ENCODE measurements at regions not wholly inside any gene's neighbourhood (a gene's known extent, or its start where the extent isn't known, plus 50 kb on each side); places are given as distances from the start of the nearest gene placed in this dataset.

DNA sequence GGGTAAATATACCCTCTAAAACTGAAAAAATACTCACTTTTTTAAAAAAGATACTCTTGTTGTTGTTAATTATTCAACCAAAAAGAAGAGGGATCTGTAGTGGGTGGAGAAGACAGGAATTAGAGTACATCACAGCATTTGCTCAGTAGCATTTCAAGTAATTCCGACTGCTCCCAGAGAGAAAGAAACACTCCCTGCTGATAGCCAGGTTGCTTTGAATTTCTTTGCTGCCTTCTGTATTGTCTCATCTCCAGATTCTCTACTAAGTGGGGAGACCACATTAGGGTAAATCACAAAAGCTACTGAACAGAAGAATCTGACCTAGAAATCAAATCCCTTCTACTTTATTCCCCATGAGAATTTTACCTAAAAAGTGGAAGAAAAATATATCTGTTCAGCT is 661.1 kb downstream of the BRINP3 start:
- no peak for DNase-seq

DNA sequence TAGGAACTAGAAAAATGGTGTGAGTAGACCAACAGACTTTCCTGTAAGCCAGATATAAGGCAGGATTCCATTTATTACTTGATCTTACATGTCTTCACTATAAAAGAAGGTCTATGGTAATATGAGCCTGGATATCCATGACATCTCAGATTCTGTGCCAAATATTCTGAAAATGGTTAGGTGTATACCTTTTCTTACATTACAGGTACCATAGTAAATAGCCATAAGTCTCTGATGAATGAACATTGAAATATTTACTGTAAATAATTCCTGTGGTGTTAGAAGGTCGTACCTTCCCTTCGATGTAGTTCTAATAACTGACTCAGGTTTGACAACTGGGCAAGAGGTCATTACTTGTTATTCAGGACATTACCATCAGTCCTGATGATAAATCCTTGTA is 657.9 kb downstream of the BRINP3 start:
- no peak for DNase-seq

DNA sequence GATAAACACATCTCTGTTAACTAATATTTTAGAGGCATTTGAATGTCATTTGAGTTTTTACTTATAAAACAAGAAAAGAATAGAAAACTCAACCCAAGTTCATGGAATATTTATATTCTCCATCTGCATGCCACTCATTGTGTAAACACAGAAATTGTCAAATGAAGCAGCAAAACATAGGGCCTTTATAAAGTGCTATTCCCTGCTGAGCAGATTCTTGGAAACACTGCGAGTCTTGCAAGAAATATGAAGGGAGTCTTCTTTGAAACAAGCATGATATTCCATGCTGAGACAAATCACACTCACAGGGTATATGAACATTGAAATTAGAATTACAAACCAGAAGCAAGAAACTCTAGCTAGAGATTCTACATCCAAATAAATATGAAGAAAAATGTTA is 655.8 kb downstream of the BRINP3 start:
- DNase-seq = no peak

DNA sequence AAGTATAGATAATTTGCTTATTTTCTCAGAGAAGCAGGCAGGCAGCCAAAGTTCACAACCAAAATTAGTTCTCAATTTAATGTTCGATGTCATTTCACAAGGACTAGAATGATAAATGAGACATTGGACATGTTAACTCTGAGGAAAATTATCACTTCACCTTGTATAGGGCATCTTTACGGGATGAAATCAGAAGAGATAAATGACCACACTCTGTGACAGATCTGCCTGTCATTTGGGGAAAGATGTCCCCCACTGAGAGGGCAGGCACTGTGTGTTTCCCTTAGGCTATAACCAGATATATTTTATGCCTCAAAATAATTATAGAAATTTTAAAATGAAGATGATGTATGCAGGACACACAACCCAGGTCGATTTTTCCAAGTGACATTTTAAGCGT is 642.9 kb downstream of the BRINP3 start:
- DNase-seq = peak; percentile 41

DNA sequence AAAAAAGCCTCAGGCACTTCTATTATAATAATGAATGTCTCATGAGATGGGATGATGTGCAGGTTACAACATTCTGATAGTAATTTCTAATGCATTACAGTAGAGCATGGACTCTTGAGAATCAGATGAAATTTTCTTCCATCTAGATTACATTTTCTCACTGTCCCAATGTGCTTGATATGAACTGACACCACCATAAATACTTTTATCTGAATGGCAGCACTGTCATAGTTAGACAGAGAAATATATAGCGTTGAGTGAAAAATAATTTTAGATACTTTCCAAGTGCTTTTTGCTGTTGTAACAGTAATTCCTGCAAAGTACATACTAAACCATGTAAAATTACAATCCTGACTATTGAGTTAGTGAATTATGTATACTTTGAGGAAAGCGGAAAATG is 630.1 kb downstream of the BRINP3 start:
- no peak for DNase-seq

DNA sequence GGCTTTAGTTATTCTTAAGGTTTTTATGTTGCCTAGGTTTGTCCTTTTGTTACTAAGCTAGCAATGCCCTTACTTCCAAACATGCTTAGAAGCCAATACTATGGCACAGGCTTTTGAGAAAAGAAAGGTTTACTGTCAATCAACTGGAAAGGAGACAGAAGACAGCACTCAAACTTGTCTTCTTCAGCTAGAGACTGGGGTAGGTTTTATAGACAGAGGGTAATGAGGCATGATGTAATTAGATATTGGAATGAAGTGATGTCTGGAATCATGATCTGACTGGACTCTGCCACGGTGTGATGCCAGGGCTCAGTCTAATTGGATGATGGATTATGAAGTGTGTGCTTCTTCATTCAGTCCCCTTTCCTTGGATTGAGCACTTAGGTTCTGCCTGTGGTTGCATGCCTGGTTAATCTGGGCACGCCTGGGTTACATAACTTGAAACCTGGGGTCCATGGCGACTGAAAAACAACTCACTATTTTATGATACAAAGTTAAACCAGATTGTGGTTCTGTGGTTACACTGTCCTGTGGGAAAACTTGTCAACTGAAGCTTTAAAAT is 625.8 kb downstream of the BRINP3 start:
- DNase-seq = no peak

DNA sequence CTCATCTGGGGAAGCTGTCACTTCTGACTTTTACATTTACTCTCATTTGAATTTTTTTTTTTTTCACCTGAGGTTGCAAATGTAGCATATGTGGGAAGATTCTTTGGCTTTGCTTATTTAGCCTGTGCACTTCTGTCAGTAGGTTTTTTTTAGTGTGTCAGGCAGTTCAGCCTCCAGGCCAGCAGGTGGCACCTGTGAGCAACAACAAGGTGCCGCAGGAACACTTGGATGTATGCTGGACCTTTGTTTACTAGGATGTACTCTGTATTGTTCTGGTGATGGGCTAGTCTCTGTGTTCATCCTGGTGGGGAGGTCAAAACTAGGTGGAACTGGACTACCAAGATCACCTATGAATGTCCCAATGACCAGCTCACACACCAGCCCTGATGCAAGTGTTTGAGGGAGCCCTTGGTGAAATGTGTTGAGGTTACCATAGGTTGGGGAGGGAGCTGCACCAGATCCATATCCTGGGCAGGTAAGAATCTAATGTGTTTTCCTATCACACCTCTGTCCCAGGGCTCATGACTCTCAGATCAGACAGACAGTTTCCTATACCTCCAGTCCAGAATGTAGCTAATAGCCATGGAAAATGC is 618.2 kb downstream of the BRINP3 start:
- DNase-seq = no peak

DNA sequence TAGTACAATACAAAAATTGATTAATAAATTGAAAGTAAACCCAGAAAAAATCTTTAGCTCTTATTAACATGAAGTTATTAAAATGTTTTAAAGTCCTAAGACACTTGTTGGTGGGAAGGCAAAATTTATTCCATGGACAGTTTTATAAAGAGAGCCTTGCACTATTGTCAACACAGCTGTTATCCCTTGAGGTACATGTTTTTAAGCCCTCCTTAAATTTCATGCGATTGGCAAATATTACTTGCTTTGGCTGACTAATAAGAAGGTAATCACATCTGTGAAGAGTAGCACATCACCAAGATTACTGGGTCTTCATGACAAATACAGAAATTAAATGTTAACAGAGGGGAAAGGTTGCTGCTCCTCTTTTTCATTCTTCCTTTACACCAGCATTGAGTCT is 611.1 kb downstream of the BRINP3 start:
- no peak for DNase-seq

DNA sequence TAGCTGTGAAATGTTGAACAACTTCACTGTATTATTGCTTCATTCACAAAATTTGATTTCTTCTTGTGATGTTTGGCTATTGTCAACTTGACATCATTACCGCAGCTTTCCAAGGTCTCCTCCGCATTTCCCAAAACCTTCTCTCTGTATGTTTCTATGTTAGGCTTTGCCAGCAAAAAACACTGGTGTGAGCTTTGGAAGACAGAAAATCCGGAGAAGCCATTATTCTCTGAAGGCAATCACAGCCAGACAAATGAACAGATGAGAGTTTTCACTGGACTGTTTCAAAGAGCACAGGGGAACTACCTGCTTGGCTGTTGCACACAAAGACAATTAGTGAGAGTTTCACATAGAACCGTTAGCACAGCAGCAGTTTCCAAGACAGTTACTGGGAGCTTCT is 609.6 kb downstream of the BRINP3 start:
- no peak for DNase-seq

DNA sequence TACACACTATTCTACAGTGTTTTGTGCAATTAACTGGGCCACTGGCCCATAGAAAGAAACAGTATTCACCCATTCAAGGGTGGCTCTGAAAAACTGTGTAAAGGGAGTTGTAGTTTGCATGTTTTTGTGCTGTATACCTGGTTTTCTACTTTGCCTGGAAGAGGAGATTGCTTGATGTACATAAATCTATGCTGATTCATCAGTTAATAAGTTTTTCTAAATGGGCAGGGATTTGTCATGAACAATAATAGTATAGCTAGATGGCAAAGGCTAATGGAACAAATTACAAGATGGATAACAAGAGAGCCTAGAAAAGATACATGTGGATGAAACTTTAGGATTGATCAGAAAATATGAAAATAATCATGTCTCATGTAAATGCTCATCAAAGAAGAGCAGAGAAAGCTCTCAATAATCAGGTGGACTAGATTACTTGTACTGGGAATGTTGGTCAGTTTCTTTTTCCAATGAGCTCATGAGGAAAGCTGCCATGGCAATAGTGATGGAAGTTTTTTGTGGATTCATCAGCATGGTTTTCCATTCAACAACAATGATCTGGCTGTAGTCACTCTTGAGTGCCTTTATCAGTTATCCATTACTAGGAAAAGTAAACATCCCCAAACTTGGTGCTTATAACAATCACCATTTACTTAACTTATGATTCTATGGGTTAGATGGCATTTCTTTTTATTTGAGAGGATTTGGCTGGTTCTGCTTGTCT is 602.8 kb downstream of the BRINP3 start:
- no peak for DNase-seq

DNA sequence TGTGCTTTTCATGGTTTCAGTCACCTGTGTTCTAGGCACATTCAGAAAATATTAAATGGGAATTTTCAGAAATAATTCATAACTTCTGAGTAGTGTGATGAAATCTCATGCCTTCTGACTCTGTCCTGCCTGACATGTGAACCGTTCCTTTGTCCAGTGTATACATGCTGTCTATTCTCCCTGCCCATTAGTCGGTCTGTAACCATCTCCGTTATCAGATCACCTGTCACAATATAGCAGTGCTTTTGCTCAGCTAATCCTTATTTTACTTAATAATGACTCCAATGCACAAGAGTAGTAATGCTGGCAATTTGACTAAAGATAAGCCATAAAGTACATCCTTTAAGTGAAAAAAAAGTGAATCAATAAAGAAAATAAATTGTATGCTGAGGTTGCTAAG is 597.5 kb downstream of the BRINP3 start:
- DNase-seq = no peak

DNA sequence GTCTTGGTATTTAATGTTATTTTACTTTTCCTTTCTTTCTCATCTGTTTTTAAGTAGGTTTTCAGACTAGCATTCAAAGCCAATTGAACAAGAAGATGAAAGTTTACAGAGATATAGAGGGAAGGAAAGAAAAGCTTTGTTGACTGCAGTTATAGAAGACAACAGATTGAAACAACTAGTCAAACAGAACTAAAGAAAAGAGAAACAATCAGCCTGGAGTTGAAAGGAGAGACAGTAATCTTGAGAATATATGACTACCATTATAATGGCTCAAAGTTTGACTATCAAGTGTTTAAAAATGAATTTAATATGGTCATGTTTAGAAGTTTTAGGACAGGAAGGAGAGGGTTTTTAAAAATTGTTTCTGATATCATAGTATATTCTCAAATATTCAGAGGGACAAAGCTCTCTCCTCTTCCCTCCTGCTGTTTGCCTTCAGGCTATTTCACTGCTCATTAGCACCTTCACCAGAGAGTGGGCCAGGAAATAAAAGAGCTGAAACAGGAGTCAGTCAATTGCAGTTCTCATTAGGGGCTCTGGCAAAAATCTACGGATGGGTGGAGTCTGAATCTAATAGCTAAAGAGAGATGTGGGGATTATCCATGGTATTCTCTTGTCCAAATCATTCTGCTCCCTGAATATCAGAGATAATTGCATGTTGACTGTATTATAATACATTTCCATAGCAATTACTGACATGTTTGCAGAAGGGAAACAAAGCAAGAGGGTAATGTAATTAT is 577.8 kb downstream of the BRINP3 start:
- peak; percentile 45 for DNase-seq

DNA sequence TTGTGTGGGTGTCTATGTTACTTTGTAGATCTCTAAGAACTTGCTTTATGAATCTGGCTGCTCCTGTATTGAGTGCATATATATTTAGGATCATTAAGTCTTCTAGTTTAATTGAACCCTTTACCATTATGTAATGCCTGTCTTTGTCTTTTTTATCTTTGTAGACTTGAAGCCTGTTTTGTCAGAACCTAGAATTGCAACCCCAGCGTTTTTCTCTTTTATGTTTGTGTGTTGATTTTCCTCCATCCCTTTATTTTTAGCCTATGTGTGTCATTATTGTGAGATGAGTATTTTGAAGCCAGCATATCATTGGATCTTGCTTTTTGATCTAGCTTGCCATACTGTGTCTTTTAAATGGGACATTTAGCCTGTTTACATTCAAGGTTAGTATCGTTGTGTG is 573.2 kb downstream of the BRINP3 start:
- DNase-seq = no peak

DNA sequence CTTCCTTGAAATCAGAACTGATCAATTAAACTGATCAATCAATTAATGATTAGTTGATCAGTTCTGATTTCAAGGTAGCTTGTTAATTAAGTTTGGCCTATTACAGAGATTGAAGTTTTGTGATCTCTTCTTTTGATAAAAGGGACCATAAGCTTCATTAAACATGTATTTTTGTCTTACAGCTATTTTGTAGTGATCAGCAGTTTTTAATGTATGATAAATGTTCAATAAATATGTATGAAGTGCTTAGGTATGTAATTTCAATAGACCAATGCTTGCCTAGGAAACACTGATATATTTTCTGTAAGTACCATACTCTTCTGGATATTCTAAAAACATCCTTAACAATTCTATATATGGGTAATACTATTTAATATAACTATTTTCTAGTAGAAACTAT is 569.6 kb downstream of the BRINP3 start:
- no peak for DNase-seq

DNA sequence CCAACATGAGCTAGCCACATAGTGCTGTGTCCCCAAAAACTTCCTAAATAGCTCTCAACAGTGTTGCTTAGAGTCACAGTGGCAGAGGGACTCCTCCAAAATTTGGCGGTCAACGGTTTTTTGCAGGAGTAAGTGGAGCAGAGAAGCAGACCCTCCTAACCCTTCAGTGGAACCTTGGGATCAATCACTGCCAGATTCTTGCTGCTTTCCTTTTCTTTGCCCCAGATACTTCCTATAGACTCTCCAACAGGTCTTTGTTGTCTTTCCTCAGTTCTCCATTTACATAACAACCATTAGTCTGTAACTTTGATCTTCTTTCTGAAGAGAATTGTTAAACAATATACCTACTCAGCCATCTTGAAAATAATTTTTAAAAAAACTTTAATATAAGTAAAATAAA is 556.1 kb downstream of the BRINP3 start:
- DNase-seq = no peak

DNA sequence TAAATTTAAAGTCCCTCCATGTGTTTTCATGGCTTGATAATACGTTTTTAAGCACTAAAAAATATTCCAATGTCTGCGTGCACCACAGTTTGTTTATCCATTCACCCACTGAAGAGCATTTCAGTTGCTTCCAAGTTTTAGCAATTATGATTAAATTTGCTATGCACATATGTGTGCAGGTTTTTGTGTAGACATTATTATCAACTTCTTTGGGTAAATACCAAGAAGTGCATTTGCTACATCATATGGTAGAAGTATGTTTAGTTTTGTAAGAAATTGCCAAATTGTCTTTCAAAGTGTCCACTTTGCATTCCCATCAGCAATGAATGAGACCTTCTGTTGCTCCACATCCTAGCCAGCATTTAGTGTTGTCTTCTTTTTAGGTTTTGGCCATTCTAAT is 550.0 kb downstream of the BRINP3 start:
- no peak for DNase-seq

DNA sequence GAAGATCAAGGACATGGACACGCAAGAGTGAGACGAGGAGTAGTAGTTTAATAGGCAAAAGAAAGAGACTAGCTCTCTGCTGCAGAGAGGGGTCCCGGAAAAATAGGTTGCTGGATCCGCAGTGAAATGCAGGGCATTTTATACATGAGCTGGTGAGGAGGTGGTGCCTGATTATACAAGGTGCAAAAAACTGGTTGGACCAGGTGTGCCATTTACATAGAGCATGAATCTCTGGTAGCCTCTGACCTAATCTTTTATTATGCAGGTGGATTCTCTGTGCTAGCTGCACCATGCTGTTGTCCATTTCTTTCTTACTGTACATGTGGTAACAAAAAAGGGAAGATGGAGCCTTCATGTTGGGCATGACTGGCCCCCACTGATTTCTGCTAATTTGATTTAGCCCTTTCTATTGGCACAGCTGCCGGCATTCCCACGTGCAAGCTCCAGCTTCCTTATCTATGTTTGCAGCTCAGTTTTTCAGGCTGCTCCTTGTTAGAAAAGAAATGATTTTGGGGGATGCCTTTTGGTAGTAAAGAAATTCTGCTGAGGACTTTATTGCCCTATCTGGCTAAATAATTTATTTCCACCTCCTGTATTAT is 548.1 kb downstream of the BRINP3 start:
- no peak for DNase-seq

DNA sequence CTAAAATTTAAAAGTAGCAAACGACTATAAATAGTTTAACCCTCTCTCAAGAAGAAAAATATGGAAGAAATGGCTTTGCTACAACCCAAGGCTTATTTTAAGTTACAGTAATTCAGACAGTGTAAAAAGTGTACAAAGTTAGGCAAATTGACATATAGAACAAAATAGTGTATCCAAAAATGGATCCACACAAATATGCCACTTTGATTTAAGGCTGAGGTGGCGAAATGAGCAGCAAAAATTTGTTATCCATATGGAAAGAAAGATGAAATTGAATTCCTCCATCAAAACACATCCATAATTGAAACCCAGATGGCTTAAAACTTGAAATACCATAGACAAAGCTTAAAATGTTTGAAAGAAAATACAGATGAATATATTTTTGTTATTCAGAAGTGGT is 540.8 kb downstream of the BRINP3 start:
- no peak for DNase-seq

DNA sequence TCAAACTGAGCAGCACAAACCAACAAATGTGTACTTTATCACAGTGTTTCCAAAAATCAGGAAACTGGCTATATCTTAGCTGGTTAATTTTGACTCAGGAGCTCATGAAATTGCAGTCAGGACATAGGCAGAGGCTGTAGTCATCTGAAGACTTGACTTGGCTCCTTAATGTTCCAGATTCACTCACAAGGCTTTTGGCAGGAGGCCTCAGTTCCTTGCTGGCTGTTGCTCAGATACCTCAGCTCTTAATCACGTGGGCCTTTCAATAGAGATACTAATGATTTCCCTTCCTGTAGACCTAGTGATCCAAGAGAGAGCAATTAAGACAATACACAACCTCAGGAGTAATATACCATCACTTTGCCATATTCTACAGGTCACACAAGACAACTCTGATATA is 537.7 kb downstream of the BRINP3 start:
- no peak for DNase-seq

DNA sequence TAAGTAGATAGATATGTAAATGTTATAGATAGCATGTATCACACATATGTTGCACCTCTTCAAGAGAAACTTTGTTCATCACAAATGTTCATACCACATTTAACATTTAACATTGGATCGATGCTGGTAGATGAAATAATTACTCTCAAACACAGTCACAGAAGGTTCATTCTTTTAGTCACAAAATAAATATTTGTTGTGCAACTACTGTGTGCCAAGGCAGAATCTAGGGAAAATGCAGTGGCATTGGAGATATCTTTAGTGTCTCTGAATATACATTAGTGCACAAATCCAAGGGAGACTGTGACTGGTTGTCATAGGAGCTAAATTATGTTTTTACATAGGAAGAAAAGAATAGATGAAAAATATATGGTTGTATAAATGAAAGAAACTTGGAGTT is 535.7 kb downstream of the BRINP3 start:
- no peak for DNase-seq

DNA sequence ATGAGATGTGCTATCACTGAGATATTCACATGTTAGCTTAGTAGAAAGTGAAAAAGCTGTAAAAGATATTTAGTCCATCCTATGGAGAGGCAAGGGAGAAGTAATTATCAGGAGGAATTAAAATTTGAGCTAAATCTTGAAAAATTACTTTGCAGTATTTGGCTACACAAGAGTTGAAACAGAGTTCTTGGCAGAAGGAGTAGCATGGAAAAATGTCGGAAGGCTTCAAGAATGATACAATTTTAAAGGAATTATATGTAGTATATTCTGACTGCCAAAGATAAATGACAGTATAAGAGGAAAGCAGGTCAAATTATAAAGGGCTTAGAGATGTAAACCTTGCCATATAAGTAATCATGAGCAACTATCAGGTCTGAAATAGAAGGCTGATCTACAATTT is 518.9 kb downstream of the BRINP3 start:
- no peak for DNase-seq

DNA sequence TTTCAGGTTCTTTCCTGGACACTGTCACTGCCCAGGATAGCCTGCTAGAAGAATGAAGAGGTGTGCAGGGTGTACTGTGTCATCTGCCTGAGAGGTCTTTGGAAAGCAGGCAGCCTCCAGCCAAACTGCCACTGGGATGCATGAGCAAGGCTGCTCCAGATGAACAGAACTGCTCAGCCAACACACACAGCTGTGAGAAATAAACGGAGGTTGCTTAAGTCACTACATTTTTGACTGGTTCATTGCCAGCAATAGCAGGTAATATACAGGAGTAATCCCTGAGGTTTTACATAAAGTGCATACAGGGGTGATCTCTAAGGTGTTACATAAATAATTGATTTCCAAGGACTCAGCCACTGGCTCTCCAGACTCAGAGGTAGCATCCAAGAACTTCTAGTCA is 516.9 kb downstream of the BRINP3 start:
- no peak for DNase-seq

DNA sequence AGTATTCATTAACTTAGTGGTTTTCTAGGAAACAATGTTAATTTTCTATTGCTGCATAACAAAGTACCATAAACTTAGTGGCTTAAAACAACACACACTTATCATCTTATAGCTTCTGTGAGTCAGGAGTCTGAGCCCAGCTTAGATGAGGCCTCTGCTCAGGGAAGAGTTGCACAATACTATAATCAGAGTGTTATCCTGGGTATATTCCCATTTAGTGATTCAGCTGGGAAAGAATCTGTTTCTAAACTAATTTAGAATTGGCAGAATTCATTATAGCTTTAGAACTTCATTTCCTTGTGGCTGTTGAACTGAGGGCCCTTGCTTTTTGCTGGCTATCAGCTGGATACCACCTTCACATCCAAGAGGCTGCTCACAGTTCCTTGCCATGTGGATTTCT is 515.5 kb downstream of the BRINP3 start:
- DNase-seq = no peak
